Smooth muscle cell of the brain vasculature (primary cell): ENCODE measurements at regions not wholly inside any gene's neighbourhood (a gene's known extent, or its start where the extent isn't known, plus 50 kb on each side); places are given as distances from the start of the nearest gene placed in this dataset.
"Not testable (repeated sequence)": the region's sequence is repeated elsewhere in the genome, so short reads cannot be mapped to it uniquely, and the experiment has no call there.

ENCODE experiments used
- DNase-seq: peaks from one replicate; pipeline ENCODE4 v3.0.0-alpha.2; 2012; ENCODE audit warnings: low read depth, low spot score

- no peak for DNase-seq
Observed at GRCh38 chr6:106746652-106747051, 117.3 kb downstream of the QRSL1 start.

GRCh38 chr6:106745824-106746582 lies 116.6 kb downstream of the QRSL1 start:
- no peak for DNase-seq

- DNase-seq, result no peak
Observed at GRCh38 chr6:106745197-106745770, 115.9 kb downstream of the QRSL1 start.

GRCh38 chr6:106744781-106745180 lies 115.4 kb downstream of the QRSL1 start:
- DNase-seq, result no peak

- DNase-seq, result not testable (repeated sequence)
Observed at GRCh38 chr6:106744029-106744428, 114.7 kb downstream of the QRSL1 start.

GRCh38 chr6:106743612-106744011 lies 114.2 kb downstream of the QRSL1 start:
- no peak for DNase-seq

- no peak for DNase-seq
Observed at GRCh38 chr6:106740287-106740686, 110.9 kb downstream of the QRSL1 start.

- no peak for DNase-seq
Observed at GRCh38 chr6:106739387-106739786, 110.0 kb downstream of the QRSL1 start.

GRCh38 chr6:106736502-106736901 lies 107.1 kb downstream of the QRSL1 start:
- no peak for DNase-seq

GRCh38 chr6:106735828-106736227 lies 106.5 kb downstream of the QRSL1 start:
- DNase-seq, result no peak

GRCh38 chr6:106735136-106735633 lies 105.8 kb downstream of the QRSL1 start:
- DNase-seq, result no peak

GRCh38 chr6:106733386-106733785 lies 104.0 kb downstream of the QRSL1 start:
- no peak for DNase-seq

- no peak for DNase-seq
Observed at GRCh38 chr6:106732376-106732940, 103.1 kb downstream of the QRSL1 start.

- no peak for DNase-seq
Observed at GRCh38 chr6:106731843-106732160, 102.4 kb downstream of the QRSL1 start.

- DNase-seq, result no peak
Observed at GRCh38 chr6:106731144-106731842, 101.9 kb downstream of the QRSL1 start.

- DNase-seq, result no peak
Observed at GRCh38 chr6:106730718-106731117, 101.3 kb downstream of the QRSL1 start.

GRCh38 chr6:106730264-106730663 lies 100.9 kb downstream of the QRSL1 start:
- DNase-seq, result no peak

- DNase-seq, result no peak
Observed at GRCh38 chr6:106729841-106730240, 100.5 kb downstream of the QRSL1 start.

GRCh38 chr6:106728296-106728870 lies 99.0 kb downstream of the QRSL1 start:
- DNase-seq, result no peak

- no peak for DNase-seq
Observed at GRCh38 chr6:106727480-106728149, 98.2 kb downstream of the QRSL1 start.

GRCh38 chr6:106724848-106725247 lies 95.5 kb downstream of the QRSL1 start:
- no peak for DNase-seq

GRCh38 chr6:106724337-106724736 lies 95.0 kb downstream of the QRSL1 start:
- DNase-seq, result no peak
